H9 (cell line): ENCODE measurements at regions not wholly inside any gene's neighbourhood (a gene's known extent, or its start where the extent isn't known, plus 50 kb on each side); places are given as distances from the start of the nearest gene placed in this dataset.

ENCODE experiments used
- DNase-seq: peaks from one replicate; pipeline ENCODE4 v3.0.0-alpha.2; 2017
- H2AFZ ChIP-seq: one replicate; pipeline ENCODE4 v1.6.1; 2013; ENCODE audit warnings: mild to moderate bottlenecking, low read length, control low read depth, moderate library complexity
- H2AK5ac ChIP-seq: 2 replicates; pipeline ENCODE4 v1.6.1; 2013; ENCODE audit warnings: low read length, control low read depth, mixed read lengths; ENCODE audit not compliant: insufficient read length
- H2BK120ac ChIP-seq: one replicate; pipeline ENCODE4 v1.6.1; 2013; ENCODE audit warnings: low read depth, mild to moderate bottlenecking, low read length, control low read depth, inconsistent platforms; ENCODE audit not compliant: poor library complexity, severe bottlenecking
- H2BK12ac ChIP-seq: 2 replicates; pipeline ENCODE4 v1.6.1; 2013; ENCODE audit warnings: low read length, control low read depth, mixed read lengths, low read depth; ENCODE audit not compliant: insufficient read length
- H2BK15ac ChIP-seq: 2 replicates; pipeline ENCODE4 v1.6.1; 2013; ENCODE audit warnings: low read depth, low read length, control low read depth
- H2BK20ac ChIP-seq: one replicate; pipeline ENCODE4 v1.6.1; 2013; ENCODE audit warnings: low read depth, mild to moderate bottlenecking, low read length, control low read depth, inconsistent platforms; ENCODE audit not compliant: poor library complexity, severe bottlenecking
- H2BK5ac ChIP-seq: 2 replicates; pipeline ENCODE4 v1.6.1; 2013; ENCODE audit warnings: low read length, control low read depth, mixed read lengths; ENCODE audit not compliant: insufficient read length
- H3K14ac ChIP-seq: 2 replicates; pipeline ENCODE4 v1.6.1; 2013; ENCODE audit warnings: low read length, control low read depth; ENCODE audit not compliant: insufficient read depth
- H3K18ac ChIP-seq: 2 replicates; pipeline ENCODE4 v1.6.1; 2013; ENCODE audit warnings: low read depth, mild to moderate bottlenecking, mixed read lengths, low read length, control low read depth; ENCODE audit not compliant: insufficient read length
- H3K23ac ChIP-seq: 2 replicates; pipeline ENCODE4 v1.6.1; 2013; ENCODE audit warnings: low read length, control low read depth, mixed read lengths, low read depth; ENCODE audit not compliant: insufficient read length
- H3K23me2 ChIP-seq: 2 replicates; pipeline ENCODE4 v1.6.1; 2013; ENCODE audit warnings: low read depth, mild to moderate bottlenecking, mixed read lengths, low read length, control low read depth; ENCODE audit not compliant: insufficient read length, poor library complexity, severe bottlenecking
- H3K27ac ChIP-seq: 2 replicates; pipeline ENCODE4 v1.5.1; 2013; ENCODE audit warnings: low read length, control low read depth, mixed read lengths, low read depth; ENCODE audit not compliant: insufficient read length
- H3K27me3 ChIP-seq: 2 replicates; pipeline ENCODE4 v1.6.1; 2013; ENCODE audit warnings: low read length, control low read depth, inconsistent platforms; ENCODE audit not compliant: insufficient read depth
- H3K4ac ChIP-seq: 2 replicates; pipeline ENCODE4 v1.6.1; 2013; ENCODE audit warnings: low read depth, mild to moderate bottlenecking, control low read depth, inconsistent platforms, low read length, moderate library complexity
- H3K4me1 ChIP-seq: 2 replicates; pipeline ENCODE4 v1.6.1; 2013; ENCODE audit warnings: low read length, control low read depth, inconsistent platforms; ENCODE audit not compliant: insufficient read depth
- H3K4me2 ChIP-seq: 2 replicates; pipeline ENCODE4 v1.6.1; 2013; ENCODE audit warnings: low read length, control low read depth, mixed read lengths; ENCODE audit not compliant: insufficient read length, insufficient read depth
- H3K56ac ChIP-seq: 2 replicates; pipeline ENCODE4 v1.6.1; 2013; ENCODE audit warnings: low read depth, mild to moderate bottlenecking, mixed read lengths, low read length, control low read depth; ENCODE audit not compliant: insufficient read length
- H3K79me1 ChIP-seq: 2 replicates; pipeline ENCODE4 v1.6.1; 2013; ENCODE audit warnings: low read depth, mild to moderate bottlenecking, moderate library complexity, low read length, control low read depth, inconsistent platforms; ENCODE audit not compliant: insufficient read depth, poor library complexity, severe bottlenecking
- H3K79me2 ChIP-seq: 2 replicates; pipeline ENCODE4 v1.6.1; 2013; ENCODE audit warnings: low read length, control low read depth, inconsistent platforms; ENCODE audit not compliant: insufficient read depth
- H3K9ac ChIP-seq: 2 replicates; pipeline ENCODE4 v1.6.1; 2013; ENCODE audit warnings: low read length, control low read depth, mixed read lengths; ENCODE audit not compliant: insufficient read length; ENCODE audit errors: extremely low read depth
- H3K9me3 ChIP-seq: one replicate; pipeline ENCODE4 v1.6.1; 2013; ENCODE audit warnings: low read depth, low read length, inconsistent platforms; ENCODE audit not compliant: control insufficient read depth
- H3T11ph ChIP-seq: one replicate; pipeline ENCODE4 v1.6.1; 2013; ENCODE audit warnings: mild to moderate bottlenecking, low read length, control low read depth, inconsistent platforms
- H4K20me1 ChIP-seq: one replicate; pipeline ENCODE4 v1.6.1; 2013; ENCODE audit not compliant: control insufficient read depth, insufficient read length, insufficient read depth
- H4K5ac ChIP-seq: 2 replicates; pipeline ENCODE4 v1.6.1; 2013; ENCODE audit warnings: low read depth, mild to moderate bottlenecking, mixed read lengths, low read length, control low read depth; ENCODE audit not compliant: insufficient read length
- H4K8ac ChIP-seq: replicated peaks from 2 replicates; pipeline ENCODE4 v1.6.1; 2013; ENCODE audit warnings: low read length, control low read depth, mixed read lengths, low read depth; ENCODE audit not compliant: insufficient read length
- H4K91ac ChIP-seq: 2 replicates; pipeline ENCODE4 v1.6.1; 2013; ENCODE audit warnings: low read depth, mild to moderate bottlenecking, moderate library complexity, mixed read lengths, low read length, control low read depth; ENCODE audit not compliant: insufficient read length
- H3K27ac Mint-ChIP-seq, 3 experiments: 2 replicates in 2 of 3; 3 replicates in 1 of 3; pipeline ENCODE4 v1.8.0; 2020 to 2021; ENCODE audit warnings: mixed read lengths in 3 of 3, mild to moderate bottlenecking in 1 of 3, moderate library complexity in 1 of 3
- H3K27me3 Mint-ChIP-seq: 2 replicates; pipeline ENCODE4 v1.8.0; 2021; ENCODE audit warnings: low read depth, mild to moderate bottlenecking, moderate library complexity, mixed read lengths
- H3K36me3 Mint-ChIP-seq, 3 experiments: 2 replicates in 2 of 3; 3 replicates in 1 of 3; pipeline ENCODE4 v1.8.0; 2020 to 2021; ENCODE audit warnings: low read depth in 3 of 3, mixed read lengths in 3 of 3; ENCODE audit not compliant: insufficient read depth in 1 of 3
- H3K4me1 Mint-ChIP-seq, 2 experiments: 2 replicates each; pipeline ENCODE4 v1.8.0; 2020; ENCODE audit warnings: mixed read lengths in 2 of 2
- H3K4me3 Mint-ChIP-seq, 2 experiments: 2 replicates in 1 of 2; 3 replicates in 1 of 2; pipeline ENCODE4 v1.8.0; 2020 to 2021; ENCODE audit warnings: mild to moderate bottlenecking in 2 of 2, mixed read lengths in 2 of 2, moderate library complexity in 1 of 2
- H3K9me3 Mint-ChIP-seq, 2 experiments: 2 replicates in 1 of 2; 3 replicates in 1 of 2; pipeline ENCODE4 v1.8.0; 2020; ENCODE audit warnings: mild to moderate bottlenecking in 2 of 2, mixed read lengths in 2 of 2, moderate library complexity in 1 of 2
- WGBS: extraction: QIAGEN DNeasy Blood & Tissue Kit; methylation state at CpG from one replicate; pipeline ENCODE4 v1.1.7; 2013; ENCODE audit warnings: missing lambda C conversion rate, low lambda C conversion rate, mixed read lengths; ENCODE audit not compliant: insufficient read length; ENCODE audit errors: extremely low coverage; 5-methylcytosine and 5-hydroxymethylcytosine counted together
- TF ChIP-seq, protein P1 (sequence below): fragments of 200-600 bp; sonication (generic); conservative IDR thresholded peaks from 3 replicates; pipeline ENCODE4 v1.8.0; 2021; ENCODE audit warnings: antibody characterized with exemption, mild to moderate bottlenecking

DNA sequence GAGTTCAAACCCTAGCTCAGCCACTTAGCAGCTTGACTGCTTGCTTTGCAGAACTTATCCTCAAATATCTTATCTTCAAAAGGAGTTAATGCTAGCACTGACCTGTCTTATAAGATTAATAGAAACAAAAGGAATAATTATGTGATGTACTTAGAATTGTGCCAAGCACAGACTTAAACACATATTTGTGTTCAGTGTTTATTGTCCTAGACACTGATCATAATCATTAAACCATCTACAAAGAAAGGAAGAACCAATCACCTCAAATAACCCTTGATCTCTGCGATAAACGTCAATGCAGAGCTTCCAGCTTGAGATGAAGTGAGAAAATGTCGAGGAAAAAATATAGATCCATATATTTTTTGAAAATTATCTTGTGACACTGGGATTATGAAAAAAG lies 73.1 kb downstream of the ATXN7L3B start:
- no peak overlapping the region for H2BK5ac ChIP-seq
- H3K9ac ChIP-seq = no peak overlapping the region
- no peak overlapping the region for H4K5ac ChIP-seq
- Mint-ChIP-seq H3K9me3 (no peaks in the 10 kb centered on the region), H3K27me3 (no peaks in the 10 kb centered on the region), H3K27ac (no peak overlapping the region), H3K4me1 (no peaks in the 10 kb centered on the region), H3K36me3 (no peaks in the 10 kb centered on the region), H3K4me3 (no peak overlapping the region)
- no peak overlapping the region for H2BK15ac ChIP-seq
- TF ChIP-seq, protein P1, sequence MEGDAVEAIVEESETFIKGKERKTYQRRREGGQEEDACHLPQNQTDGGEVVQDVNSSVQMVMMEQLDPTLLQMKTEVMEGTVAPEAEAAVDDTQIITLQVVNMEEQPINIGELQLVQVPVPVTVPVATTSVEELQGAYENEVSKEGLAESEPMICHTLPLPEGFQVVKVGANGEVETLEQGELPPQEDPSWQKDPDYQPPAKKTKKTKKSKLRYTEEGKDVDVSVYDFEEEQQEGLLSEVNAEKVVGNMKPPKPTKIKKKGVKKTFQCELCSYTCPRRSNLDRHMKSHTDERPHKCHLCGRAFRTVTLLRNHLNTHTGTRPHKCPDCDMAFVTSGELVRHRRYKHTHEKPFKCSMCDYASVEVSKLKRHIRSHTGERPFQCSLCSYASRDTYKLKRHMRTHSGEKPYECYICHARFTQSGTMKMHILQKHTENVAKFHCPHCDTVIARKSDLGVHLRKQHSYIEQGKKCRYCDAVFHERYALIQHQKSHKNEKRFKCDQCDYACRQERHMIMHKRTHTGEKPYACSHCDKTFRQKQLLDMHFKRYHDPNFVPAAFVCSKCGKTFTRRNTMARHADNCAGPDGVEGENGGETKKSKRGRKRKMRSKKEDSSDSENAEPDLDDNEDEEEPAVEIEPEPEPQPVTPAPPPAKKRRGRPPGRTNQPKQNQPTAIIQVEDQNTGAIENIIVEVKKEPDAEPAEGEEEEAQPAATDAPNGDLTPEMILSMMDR = no peak
- WGBS = no CpG with 5 or more reads among the region's 3 CpGs
- H4K20me1 ChIP-seq = no peaks in the 10 kb centered on the region
- no peaks in the 10 kb centered on the region for H3K27me3 ChIP-seq
- H3K27ac ChIP-seq = no peak overlapping the region
- H3K79me2 ChIP-seq = no peaks in the 10 kb centered on the region
- no peaks in the 10 kb centered on the region for H3K79me1 ChIP-seq
- DNase-seq = no peak
- H3K56ac ChIP-seq = no peak overlapping the region
- H3K4ac ChIP-seq = no peak overlapping the region
- H2BK120ac ChIP-seq = no peak overlapping the region
- no peak overlapping the region for H3K23ac ChIP-seq
- H4K8ac ChIP-seq = no peak overlapping the region
- no peak overlapping the region for H2BK12ac ChIP-seq
- no peak overlapping the region for H2AK5ac ChIP-seq
- no peak overlapping the region for H3K4me2 ChIP-seq
- H3T11ph ChIP-seq = no peak overlapping the region
- no peak overlapping the region for H4K91ac ChIP-seq
- no peaks in the 10 kb centered on the region for H3K4me1 ChIP-seq
- no peak overlapping the region for H3K14ac ChIP-seq
- no peaks in the 10 kb centered on the region for H3K9me3 ChIP-seq
- no peak overlapping the region for H2BK20ac ChIP-seq
- no peak overlapping the region for H3K18ac ChIP-seq
- H3K23me2 ChIP-seq = no peaks in the 10 kb centered on the region
- H2AFZ ChIP-seq = no peak overlapping the region
